PFSK-1 (cell line): ENCODE measurements at regions not wholly inside any gene's neighbourhood (a gene's known extent, or its start where the extent isn't known, plus 50 kb on each side); places are given as distances from the start of the nearest gene placed in this dataset.

Experiments
- FOXP2 ChIP-seq: optimal IDR thresholded peaks from 2 replicates; pipeline ENCODE3; 2011; ENCODE audit warnings: borderline replicate concordance, control low read depth, inconsistent platforms; ENCODE audit not compliant: insufficient read depth; ENCODE audit errors: extremely low read length, extremely low read depth
- POLR2AphosphoS5 ChIP-seq: IDR thresholded peaks from 2 replicates; pipeline ENCODE4 v1.6.1; 2012; ENCODE audit warnings: low read depth, mild to moderate bottlenecking, control low read depth, low read length, moderate library complexity
- REST ChIP-seq, 2 experiments: IDR thresholded peaks; 2 replicates each; pipeline versions ENCODE4 v1.6.1 to v1.8.0; 2011 to 2012; ENCODE audit warnings: low read depth in 2 of 2, low read length in 2 of 2, control low read depth in 1 of 2, inconsistent platforms in 1 of 2, mild to moderate bottlenecking in 1 of 2, moderate library complexity in 1 of 2; ENCODE audit not compliant: insufficient read depth in 1 of 2
- SIN3A ChIP-seq: IDR thresholded peaks from 2 replicates; pipeline ENCODE4 v1.6.1; 2012; ENCODE audit warnings: mild to moderate bottlenecking, low read length, moderate library complexity, borderline replicate concordance; ENCODE audit not compliant: insufficient read depth
- TAF1 ChIP-seq: IDR thresholded peaks from 2 replicates; pipeline ENCODE4 v1.6.1; 2012; ENCODE audit warnings: low read length, control low read depth, borderline replicate concordance; ENCODE audit not compliant: insufficient read depth

GRCh38 chr6:134806180-134806798 lies 143.6 kb downstream of the ALDH8A1 start:
- TF ChIP-seq POLR2AphosphoS5, result no peak
- TF ChIP-seq REST (IDR thresholded peaks at IDR 0.05; ENCODE audit: insufficient read depth in 1 of 2, low read depth in 2 of 2, low read length in 2 of 2), result no peak
- no peak for TF ChIP-seq SIN3A
- no peak for TF ChIP-seq TAF1
- TF ChIP-seq FOXP2, result no peak
